ENCODE measurements at regions not wholly inside any gene's neighbourhood (a gene's known extent, or its start where the extent isn't known, plus 50 kb on each side); places are given as distances from the start of the nearest gene placed in this dataset.

- H3K9me3 ChIP-seq = no peaks in the 10 kb centered on the region
- TF ChIP-seq, protein P1, sequence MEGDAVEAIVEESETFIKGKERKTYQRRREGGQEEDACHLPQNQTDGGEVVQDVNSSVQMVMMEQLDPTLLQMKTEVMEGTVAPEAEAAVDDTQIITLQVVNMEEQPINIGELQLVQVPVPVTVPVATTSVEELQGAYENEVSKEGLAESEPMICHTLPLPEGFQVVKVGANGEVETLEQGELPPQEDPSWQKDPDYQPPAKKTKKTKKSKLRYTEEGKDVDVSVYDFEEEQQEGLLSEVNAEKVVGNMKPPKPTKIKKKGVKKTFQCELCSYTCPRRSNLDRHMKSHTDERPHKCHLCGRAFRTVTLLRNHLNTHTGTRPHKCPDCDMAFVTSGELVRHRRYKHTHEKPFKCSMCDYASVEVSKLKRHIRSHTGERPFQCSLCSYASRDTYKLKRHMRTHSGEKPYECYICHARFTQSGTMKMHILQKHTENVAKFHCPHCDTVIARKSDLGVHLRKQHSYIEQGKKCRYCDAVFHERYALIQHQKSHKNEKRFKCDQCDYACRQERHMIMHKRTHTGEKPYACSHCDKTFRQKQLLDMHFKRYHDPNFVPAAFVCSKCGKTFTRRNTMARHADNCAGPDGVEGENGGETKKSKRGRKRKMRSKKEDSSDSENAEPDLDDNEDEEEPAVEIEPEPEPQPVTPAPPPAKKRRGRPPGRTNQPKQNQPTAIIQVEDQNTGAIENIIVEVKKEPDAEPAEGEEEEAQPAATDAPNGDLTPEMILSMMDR (IDR thresholded peaks at IDR 0.05; ENCODE audit: low read depth, low read length) = peak; percentile 50
- H3K4me1 ChIP-seq = no peaks in the 10 kb centered on the region
- DNase-seq = no peak
- H3K36me3 ChIP-seq = no peaks in the 10 kb centered on the region
- no peaks in the 10 kb centered on the region; the same call in 1 of the 2 replicates for H3K27me3 ChIP-seq
- H3K4me3 ChIP-seq (ENCODE audit: low read depth, low read length) = no peak overlapping the region
Measured at GRCh38 chr6:95364016-95364604, 213.2 kb upstream of the MANEA start.

- Histone ChIP-seq H3K9me3 (no peaks in the 10 kb centered on the region), H3K27me3 (no peaks in the 10 kb centered on the region; the same call in 1 of the 2 replicates), H3K4me1 (no peaks in the 10 kb centered on the region), H3K4me3 (ENCODE audit: low read depth, low read length) (no peak overlapping the region), H3K36me3 (no peaks in the 10 kb centered on the region)
- TF ChIP-seq, protein P1 (IDR thresholded peaks at IDR 0.05; ENCODE audit: low read depth, low read length) = no peak
- DNase-seq = no peak
Measured at GRCh38 chr6:95365454-95365853, 211.9 kb upstream of the MANEA start.

- TF ChIP-seq, protein P1 (IDR thresholded peaks at IDR 0.05; ENCODE audit: low read depth, low read length) = no peak
Measured at GRCh38 chr6:95366414-95366813, 210.9 kb upstream of the MANEA start.

GRCh38 chr6:95383878-95384277 is 193.5 kb upstream of the MANEA start:
- Histone ChIP-seq H3K9me3 (no peaks in the 10 kb centered on the region), H3K27me3 (no peaks in the 10 kb centered on the region; the same call in 1 of the 2 replicates)

More at GRCh38 chr6:95366414-95366813, 210.9 kb upstream of the MANEA start:
- Histone ChIP-seq H3K4me3 (ENCODE audit: low read depth, low read length) (no peak overlapping the region), H3K9me3 (no peaks in the 10 kb centered on the region), H3K36me3 (no peaks in the 10 kb centered on the region), H3K27me3 (no peaks in the 10 kb centered on the region; the same call in 1 of the 2 replicates), H3K4me1 (no peaks in the 10 kb centered on the region)
- DNase-seq = no peak

DNA sequence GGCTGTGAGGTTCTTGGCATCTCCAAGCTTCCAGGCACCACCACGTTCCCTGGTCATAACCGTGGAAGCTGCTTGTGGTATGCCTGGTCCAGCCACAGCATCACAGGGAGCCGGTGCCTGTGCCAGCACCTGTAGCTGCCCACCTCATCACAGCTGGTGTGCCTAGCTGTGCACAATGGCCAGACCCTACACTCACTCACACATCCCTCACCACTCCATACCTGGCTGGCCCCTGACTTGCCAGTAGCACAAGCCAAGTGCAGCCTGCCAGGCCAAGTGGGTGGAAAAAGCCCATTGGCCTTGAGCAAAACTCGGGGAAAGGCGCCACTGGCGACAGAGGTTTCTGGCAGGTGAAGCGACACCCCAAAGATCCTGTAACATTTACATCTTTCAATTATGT is 192.3 kb upstream of the MANEA start:
- H3K9me3 ChIP-seq = no peaks in the 10 kb centered on the region
- no peaks in the 10 kb centered on the region for H3K36me3 ChIP-seq
- H3K27me3 ChIP-seq = no peaks in the 10 kb centered on the region; the same call in 1 of the 2 replicates
- TF ChIP-seq, protein P1 (IDR thresholded peaks at IDR 0.05; ENCODE audit: low read depth, low read length) = no peak
- no peaks in the 10 kb centered on the region for H3K4me1 ChIP-seq
- H3K4me3 ChIP-seq (ENCODE audit: low read depth, low read length) = no peak overlapping the region
- no peak for DNase-seq

More at GRCh38 chr6:95383878-95384277, 193.5 kb upstream of the MANEA start:
- Histone ChIP-seq H3K4me1 (no peaks in the 10 kb centered on the region), H3K4me3 (ENCODE audit: low read depth, low read length) (no peak overlapping the region), H3K36me3 (no peaks in the 10 kb centered on the region)
- TF ChIP-seq, protein P1 (IDR thresholded peaks at IDR 0.05; ENCODE audit: low read depth, low read length) = no peak
- DNase-seq = no peak

GRCh38 chr6:95387845-95388244 is 189.5 kb upstream of the MANEA start:
- Histone ChIP-seq H3K4me3 (ENCODE audit: low read depth, low read length) (no peak overlapping the region), H3K4me1 (no peaks in the 10 kb centered on the region), H3K27me3 (no peaks in the 10 kb centered on the region; the same call in 1 of the 2 replicates), H3K9me3 (no peaks in the 10 kb centered on the region), H3K36me3 (no peaks in the 10 kb centered on the region)
- no peak for DNase-seq
- TF ChIP-seq, protein P1 (IDR thresholded peaks at IDR 0.05; ENCODE audit: low read depth, low read length) = no peak

Measured in BE2C (cell line).